Hepatocyte (in vitro differentiated cells): ENCODE measurements at regions not wholly inside any gene's neighbourhood (a gene's known extent, or its start where the extent isn't known, plus 50 kb on each side); places are given as distances from the start of the nearest gene placed in this dataset.

Experiments used
- DNase-seq: peaks from one replicate; pipeline ENCODE4 v3.0.0-alpha.2; 2016; ENCODE audit warnings: low spot score
- H2AFZ ChIP-seq: fragments of 200-600 bp; sonication (generic); 2 replicates; pipeline ENCODE4 v1.6.0; 2016; ENCODE audit warnings: antibody characterized with exemption, mild to moderate bottlenecking
- H3K27ac ChIP-seq: fragments of 200-600 bp; sonication (generic); 2 replicates; pipeline ENCODE4 v1.5.1; 2016; ENCODE audit warnings: mild to moderate bottlenecking
- H3K27me3 ChIP-seq: fragments of 200-600 bp; sonication (generic); 2 replicates; pipeline ENCODE4 v1.6.1; 2016
- H3K36me3 ChIP-seq: fragments of 200-600 bp; sonication (generic); replicated peaks from 2 replicates; pipeline ENCODE4 v1.5.1; 2016; ENCODE audit warnings: low read depth; ENCODE audit not compliant: insufficient read depth
- H3K4me1 ChIP-seq: fragments of 200-600 bp; sonication (generic); 2 replicates; pipeline ENCODE4 v1.5.1; 2016; ENCODE audit warnings: mild to moderate bottlenecking, moderate library complexity; ENCODE audit not compliant: insufficient read depth
- H3K4me2 ChIP-seq: fragments of 200-600 bp; sonication (generic); 2 replicates; pipeline ENCODE4 v1.6.0; 2016
- H3K4me3 ChIP-seq: fragments of 200-600 bp; sonication (generic); 2 replicates; pipeline ENCODE4 v1.5.1; 2016; ENCODE audit warnings: mild to moderate bottlenecking
- H3K79me2 ChIP-seq: fragments of 200-600 bp; sonication (generic); 2 replicates; pipeline ENCODE4 v1.6.0; 2017; ENCODE audit warnings: mild to moderate bottlenecking
- H3K9me2 ChIP-seq: fragments of 200-600 bp; sonication (generic); replicated peaks from 2 replicates; pipeline ENCODE4 v1.6.0; 2017; ENCODE audit warnings: mild to moderate bottlenecking; ENCODE audit not compliant: insufficient read depth
- H3K9me3 ChIP-seq: fragments of 200-600 bp; sonication (generic); 2 replicates; pipeline ENCODE4 v1.5.1; 2016; ENCODE audit warnings: low read depth, mild to moderate bottlenecking
- H4K20me1 ChIP-seq: fragments of 200-600 bp; sonication (generic); 2 replicates; pipeline ENCODE4 v1.6.0; 2016; ENCODE audit warnings: mild to moderate bottlenecking; ENCODE audit not compliant: insufficient read depth, poor library complexity, severe bottlenecking
- EZH2 ChIP-seq: fragments of 200-600 bp; sonication (generic); IDR thresholded peaks from 2 replicates; pipeline ENCODE4 v1.6.1; 2016; ENCODE audit warnings: antibody characterized with exemption, mild to moderate bottlenecking, borderline replicate concordance
- EZH2phosphoT487 ChIP-seq: fragments of 200-600 bp; sonication (generic); IDR thresholded peaks from one replicate; pipeline ENCODE4 v1.6.1; 2018; ENCODE audit warnings: antibody characterized with exemption, mild to moderate bottlenecking, low read depth, moderate library complexity; ENCODE audit not compliant: unreplicated experiment, severe bottlenecking
- WGBS: methylation state at CpG from one replicate; pipeline ENCODE4 v1.1.6; 2016; ENCODE audit warnings: low lambda C conversion rate; ENCODE audit errors: missing lambda C conversion rate; 5-methylcytosine and 5-hydroxymethylcytosine counted together
- TF ChIP-seq, protein P1 (sequence below): fragments of 200-600 bp; sonication (generic); IDR thresholded peaks from 2 replicates; pipeline ENCODE4 v1.5.1; 2016; ENCODE audit warnings: antibody characterized with exemption, mild to moderate bottlenecking; ENCODE audit not compliant: poor library complexity

DNA sequence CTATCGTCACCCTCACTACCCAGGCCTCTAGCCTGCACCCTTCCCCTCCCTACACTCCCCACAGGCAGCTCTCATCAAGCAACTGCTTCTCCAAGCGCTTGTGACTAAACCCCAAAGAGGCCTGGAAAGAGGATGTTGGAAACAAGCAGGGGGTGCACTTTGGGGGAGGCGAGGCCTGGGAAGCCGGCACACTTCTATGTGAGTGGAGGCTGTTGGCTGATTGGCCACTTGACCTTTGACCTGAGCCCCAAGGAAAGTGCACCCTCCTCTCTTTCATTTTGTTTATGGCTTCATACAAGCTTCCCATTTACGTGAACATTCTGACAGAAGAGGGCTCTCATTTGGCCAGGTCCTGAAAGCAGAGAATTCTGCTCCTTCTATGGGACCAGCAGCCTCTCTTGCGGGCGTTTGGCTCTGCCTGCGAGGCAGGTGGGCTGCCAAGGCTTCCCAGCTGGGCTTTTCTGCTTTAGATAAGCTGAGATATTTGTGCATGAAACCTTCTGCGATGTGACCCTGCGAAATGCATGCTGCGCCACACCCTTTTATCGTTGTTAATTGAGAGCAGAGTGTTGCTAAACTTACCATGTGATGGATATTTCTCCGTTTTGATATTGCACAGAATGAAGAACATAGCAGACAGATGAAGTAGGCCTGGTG is 134.8 kb upstream of the NCK2 start:
- Histone ChIP-seq H3K4me3 (no peak overlapping the region), H2AFZ (no peak overlapping the region), H3K4me2 (no peak overlapping the region), H3K4me1 (peaks cover 5% of the 10 kb centered on the region), H3K27me3 (no peaks in the 10 kb centered on the region), H3K27ac (no peak overlapping the region), H3K9me3 (no peaks in the 10 kb centered on the region), H3K79me2 (no peaks in the 10 kb centered on the region), H3K9me2 (no peaks in the 10 kb centered on the region), H3K36me3 (no peaks in the 10 kb centered on the region), H4K20me1 (no peaks in the 10 kb centered on the region)
- no peak for DNase-seq
- 88% methylated on average over 13 of the region's 13 CpGs for WGBS
- TF ChIP-seq EZH2: no peak
- TF ChIP-seq, protein P1, sequence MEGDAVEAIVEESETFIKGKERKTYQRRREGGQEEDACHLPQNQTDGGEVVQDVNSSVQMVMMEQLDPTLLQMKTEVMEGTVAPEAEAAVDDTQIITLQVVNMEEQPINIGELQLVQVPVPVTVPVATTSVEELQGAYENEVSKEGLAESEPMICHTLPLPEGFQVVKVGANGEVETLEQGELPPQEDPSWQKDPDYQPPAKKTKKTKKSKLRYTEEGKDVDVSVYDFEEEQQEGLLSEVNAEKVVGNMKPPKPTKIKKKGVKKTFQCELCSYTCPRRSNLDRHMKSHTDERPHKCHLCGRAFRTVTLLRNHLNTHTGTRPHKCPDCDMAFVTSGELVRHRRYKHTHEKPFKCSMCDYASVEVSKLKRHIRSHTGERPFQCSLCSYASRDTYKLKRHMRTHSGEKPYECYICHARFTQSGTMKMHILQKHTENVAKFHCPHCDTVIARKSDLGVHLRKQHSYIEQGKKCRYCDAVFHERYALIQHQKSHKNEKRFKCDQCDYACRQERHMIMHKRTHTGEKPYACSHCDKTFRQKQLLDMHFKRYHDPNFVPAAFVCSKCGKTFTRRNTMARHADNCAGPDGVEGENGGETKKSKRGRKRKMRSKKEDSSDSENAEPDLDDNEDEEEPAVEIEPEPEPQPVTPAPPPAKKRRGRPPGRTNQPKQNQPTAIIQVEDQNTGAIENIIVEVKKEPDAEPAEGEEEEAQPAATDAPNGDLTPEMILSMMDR: no peak
- TF ChIP-seq EZH2phosphoT487: no peak

DNA sequence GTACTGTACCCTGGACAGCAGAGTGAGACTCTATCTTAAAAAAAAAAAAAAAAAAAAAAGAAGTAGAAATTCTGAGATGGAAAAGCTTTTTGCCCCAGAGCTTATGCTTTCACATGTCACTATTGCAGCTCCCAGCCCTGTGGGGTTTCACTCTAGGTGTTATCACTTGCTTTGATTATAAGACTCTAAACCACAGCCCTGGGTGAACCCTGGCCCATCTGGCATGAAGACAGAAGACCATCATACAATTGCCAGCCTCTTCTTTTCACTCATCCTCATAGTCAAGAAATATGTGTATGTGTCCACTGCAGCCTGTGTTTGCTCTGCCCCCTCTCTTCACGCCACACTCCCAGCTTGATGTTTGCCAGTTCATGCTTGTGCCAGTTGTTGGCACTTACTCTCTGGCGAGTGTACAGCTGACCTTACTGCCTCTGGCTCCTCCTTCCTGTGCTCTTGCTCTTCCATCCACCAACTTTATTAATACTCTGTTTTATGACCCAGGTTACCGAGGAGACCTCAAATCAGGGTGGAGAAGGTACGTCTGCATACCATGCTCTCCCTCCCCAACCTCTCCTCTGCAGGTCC is 136.7 kb upstream of the NCK2 start:
- TF ChIP-seq, protein P1: no peak
- no peak for TF ChIP-seq EZH2phosphoT487
- TF ChIP-seq EZH2: no peak
- Histone ChIP-seq H3K4me3 (no peak overlapping the region), H3K9me3 (no peaks in the 10 kb centered on the region), H3K36me3 (no peaks in the 10 kb centered on the region), H4K20me1 (no peaks in the 10 kb centered on the region), H3K4me1 (peaks cover 5% of the 10 kb centered on the region), H3K27me3 (no peaks in the 10 kb centered on the region), H3K27ac (no peak overlapping the region), H3K79me2 (no peaks in the 10 kb centered on the region), H3K4me2 (no peak overlapping the region), H2AFZ (no peak overlapping the region), H3K9me2 (no peaks in the 10 kb centered on the region)
- 87% methylated on average over 4 of the region's 4 CpGs for WGBS
- no peak for DNase-seq

DNA sequence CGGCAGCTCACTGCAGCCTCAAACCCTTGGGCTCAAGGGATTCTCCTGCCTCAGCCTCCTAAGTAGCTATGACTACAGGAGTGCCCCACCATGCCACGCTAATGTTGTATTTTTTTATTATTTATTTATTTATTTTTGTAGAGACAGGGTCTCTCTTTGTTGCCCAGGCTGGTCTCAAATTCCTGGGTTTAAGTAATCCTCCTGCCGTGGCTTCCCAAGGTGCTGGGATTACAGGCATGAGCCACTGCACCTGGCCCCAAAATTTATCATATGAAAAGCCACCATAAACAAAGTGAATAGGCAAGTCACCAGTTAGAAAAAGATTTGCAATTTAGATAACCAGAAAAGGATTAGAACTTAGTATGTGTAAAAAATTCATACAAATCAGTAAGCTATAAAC is 138.6 kb upstream of the NCK2 start:
- H3K9me3 ChIP-seq: no peaks in the 10 kb centered on the region
- TF ChIP-seq, protein P1: no peak
- TF ChIP-seq EZH2 (no peak), EZH2phosphoT487 (no peak)
- H3K27ac ChIP-seq: no peak overlapping the region
- H3K27me3 ChIP-seq: no peaks in the 10 kb centered on the region
- no peak overlapping the region for H3K4me3 ChIP-seq
- H3K9me2 ChIP-seq: no peaks in the 10 kb centered on the region
- H3K4me1 ChIP-seq: no peaks in the 10 kb centered on the region
- H3K4me2 ChIP-seq: no peak overlapping the region
- H3K79me2 ChIP-seq: no peaks in the 10 kb centered on the region
- H3K36me3 ChIP-seq: no peaks in the 10 kb centered on the region
- WGBS: 78% methylated on average over 3 of the region's 3 CpGs
- H4K20me1 ChIP-seq: no peaks in the 10 kb centered on the region
- no peak overlapping the region for H2AFZ ChIP-seq
- no peak for DNase-seq
